ENCODE measurements at regions not wholly inside any gene's neighbourhood (a gene's known extent, or its start where the extent isn't known, plus 50 kb on each side); places are given as distances from the start of the nearest gene placed in this dataset.

DNA sequence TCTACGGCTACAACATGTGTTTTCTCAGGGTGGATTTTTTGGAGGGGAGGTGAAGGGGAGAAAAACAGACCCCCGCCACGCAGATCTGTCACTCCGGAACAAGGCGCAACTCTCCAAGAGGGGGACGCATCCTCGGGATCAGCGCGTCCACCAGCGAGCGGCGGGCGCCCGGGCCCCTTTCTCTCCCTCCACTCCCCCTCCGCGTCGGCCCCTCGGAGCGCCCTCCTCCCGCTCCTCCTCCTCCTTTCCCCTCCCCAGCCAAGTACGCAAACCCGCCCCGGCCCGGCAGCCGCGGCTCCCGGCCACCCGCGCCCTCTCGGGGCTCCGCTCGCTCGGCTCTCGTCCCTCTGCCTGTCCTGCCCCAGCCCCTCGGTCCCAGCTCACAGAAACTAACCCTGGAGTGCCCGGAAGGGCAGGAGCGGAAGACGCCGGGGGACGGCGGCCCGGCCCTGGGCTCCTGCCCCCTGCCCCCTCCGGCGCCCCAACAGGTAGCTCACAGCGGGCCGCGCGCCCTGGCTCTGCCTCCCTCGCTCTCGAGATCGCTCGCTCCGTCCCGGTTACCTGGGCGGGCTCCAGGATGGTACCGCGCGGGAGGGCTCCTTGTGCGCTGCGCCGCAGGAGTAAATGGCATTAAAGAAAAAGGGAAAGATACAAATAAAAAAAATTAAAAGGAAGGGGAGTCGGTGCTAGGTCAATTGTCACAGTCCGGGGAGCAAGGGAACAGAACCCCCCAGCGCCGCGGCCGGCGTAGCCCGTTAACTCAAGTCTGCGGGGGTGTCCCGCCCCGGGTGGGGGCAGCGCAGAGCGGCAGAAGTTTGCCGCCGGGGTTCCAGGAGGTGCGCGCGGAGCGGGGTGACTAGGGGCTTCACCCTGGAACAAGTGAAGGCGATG, 131.4 kb upstream of the C11orf58 start:
- TF ChIP-seq, protein P1, sequence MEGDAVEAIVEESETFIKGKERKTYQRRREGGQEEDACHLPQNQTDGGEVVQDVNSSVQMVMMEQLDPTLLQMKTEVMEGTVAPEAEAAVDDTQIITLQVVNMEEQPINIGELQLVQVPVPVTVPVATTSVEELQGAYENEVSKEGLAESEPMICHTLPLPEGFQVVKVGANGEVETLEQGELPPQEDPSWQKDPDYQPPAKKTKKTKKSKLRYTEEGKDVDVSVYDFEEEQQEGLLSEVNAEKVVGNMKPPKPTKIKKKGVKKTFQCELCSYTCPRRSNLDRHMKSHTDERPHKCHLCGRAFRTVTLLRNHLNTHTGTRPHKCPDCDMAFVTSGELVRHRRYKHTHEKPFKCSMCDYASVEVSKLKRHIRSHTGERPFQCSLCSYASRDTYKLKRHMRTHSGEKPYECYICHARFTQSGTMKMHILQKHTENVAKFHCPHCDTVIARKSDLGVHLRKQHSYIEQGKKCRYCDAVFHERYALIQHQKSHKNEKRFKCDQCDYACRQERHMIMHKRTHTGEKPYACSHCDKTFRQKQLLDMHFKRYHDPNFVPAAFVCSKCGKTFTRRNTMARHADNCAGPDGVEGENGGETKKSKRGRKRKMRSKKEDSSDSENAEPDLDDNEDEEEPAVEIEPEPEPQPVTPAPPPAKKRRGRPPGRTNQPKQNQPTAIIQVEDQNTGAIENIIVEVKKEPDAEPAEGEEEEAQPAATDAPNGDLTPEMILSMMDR (IDR thresholded peaks at IDR 0.05): no peak
- no peak for TF ChIP-seq POLR2A (IDR thresholded peaks at IDR 0.05)
